ENCODE measurements at regions not wholly inside any gene's neighbourhood (a gene's known extent, or its start where the extent isn't known, plus 50 kb on each side); places are given as distances from the start of the nearest gene placed in this dataset.

DNA sequence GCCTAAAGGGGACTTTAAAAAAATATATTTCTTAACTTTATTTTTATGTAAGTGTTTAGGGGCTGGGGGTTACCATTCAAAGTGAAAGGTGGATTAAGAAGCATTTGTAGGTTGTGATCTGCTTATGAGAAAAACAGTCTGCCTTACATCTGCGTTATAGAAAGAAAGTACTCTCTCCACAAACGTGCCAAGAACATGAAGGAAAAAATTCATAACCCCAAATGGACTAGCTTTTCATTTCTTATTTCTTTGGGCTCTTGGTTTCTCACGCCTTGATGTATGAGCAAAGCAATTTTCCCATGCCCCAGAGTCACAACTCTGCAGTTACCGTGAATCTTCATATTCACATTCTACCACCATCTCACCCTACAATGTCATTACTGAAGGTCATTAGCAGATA lies 1165.1 kb upstream of the ADGRL4 start (continued):
- TF ChIP-seq JUN (IDR thresholded peaks at IDR 0.05; ENCODE audit: low read depth, low read length) (no peak), YY1 (IDR thresholded peaks at IDR 0.05; ENCODE audit: low read depth, low read length) (no peak), RAD21 (IDR thresholded peaks at IDR 0.05 in 1 of 2, conservative IDR thresholded peaks at IDR 0.05 in 1 of 2; ENCODE audit: low read depth in 2 of 2, low read length in 2 of 2) (no peak), E2F6 (IDR thresholded peaks at IDR 0.05) (no peak), EGR1 (IDR thresholded peaks at IDR 0.05; ENCODE audit: borderline replicate concordance, low read depth, low read length) (no peak), SP2 (IDR thresholded peaks at IDR 0.05; ENCODE audit: low read length) (no peak)

Measured in H1 (cell line).